ENCODE measurements at regions not wholly inside any gene's neighbourhood (a gene's known extent, or its start where the extent isn't known, plus 50 kb on each side); places are given as distances from the start of the nearest gene placed in this dataset.

- Histone ChIP-seq H3K4me3 (ENCODE audit: severe bottlenecking) (no peak overlapping the region), H3K36me3 (ENCODE audit: low read depth) (no peaks in the 10 kb centered on the region), H3K27me3 (ENCODE audit: insufficient read depth, poor library complexity, severe bottlenecking) (no peaks in the 10 kb centered on the region), H3K27ac (ENCODE audit: poor library complexity, severe bottlenecking) (no peak overlapping the region), H3K9me3 (ENCODE audit: severe bottlenecking) (no peaks in the 10 kb centered on the region), H3K4me1 (ENCODE audit: insufficient read depth, poor library complexity, severe bottlenecking) (no peaks in the 10 kb centered on the region)
- DNase-seq (ENCODE audit: low spot score) = no peak
- TF ChIP-seq, protein P1, sequence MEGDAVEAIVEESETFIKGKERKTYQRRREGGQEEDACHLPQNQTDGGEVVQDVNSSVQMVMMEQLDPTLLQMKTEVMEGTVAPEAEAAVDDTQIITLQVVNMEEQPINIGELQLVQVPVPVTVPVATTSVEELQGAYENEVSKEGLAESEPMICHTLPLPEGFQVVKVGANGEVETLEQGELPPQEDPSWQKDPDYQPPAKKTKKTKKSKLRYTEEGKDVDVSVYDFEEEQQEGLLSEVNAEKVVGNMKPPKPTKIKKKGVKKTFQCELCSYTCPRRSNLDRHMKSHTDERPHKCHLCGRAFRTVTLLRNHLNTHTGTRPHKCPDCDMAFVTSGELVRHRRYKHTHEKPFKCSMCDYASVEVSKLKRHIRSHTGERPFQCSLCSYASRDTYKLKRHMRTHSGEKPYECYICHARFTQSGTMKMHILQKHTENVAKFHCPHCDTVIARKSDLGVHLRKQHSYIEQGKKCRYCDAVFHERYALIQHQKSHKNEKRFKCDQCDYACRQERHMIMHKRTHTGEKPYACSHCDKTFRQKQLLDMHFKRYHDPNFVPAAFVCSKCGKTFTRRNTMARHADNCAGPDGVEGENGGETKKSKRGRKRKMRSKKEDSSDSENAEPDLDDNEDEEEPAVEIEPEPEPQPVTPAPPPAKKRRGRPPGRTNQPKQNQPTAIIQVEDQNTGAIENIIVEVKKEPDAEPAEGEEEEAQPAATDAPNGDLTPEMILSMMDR (IDR thresholded peaks at IDR 0.05; ENCODE audit: poor library complexity, severe bottlenecking) = no peak
- no peak for ATAC-seq (ENCODE audit: low read depth)
Observed at GRCh38 chr2:204033611-204034495, 97.3 kb downstream of the ICOS start.

DNA sequence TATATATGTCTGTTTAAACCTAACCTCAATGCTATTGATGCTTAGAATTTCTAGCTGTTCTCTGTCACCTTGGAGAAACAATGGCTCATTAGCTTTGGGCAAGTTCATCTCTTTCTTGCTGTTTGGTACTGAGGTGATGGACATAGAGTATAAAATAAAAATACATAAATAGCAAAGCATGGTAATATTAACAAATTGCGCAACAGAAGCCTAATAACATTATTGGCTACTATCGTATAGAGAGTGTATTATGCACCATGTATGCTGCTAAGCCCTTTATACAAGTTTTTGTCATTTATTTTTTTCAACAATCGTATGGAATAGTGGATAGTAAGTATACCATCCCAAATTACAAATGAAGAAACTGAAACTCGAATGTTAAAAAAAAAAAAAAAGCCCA lies 100.1 kb downstream of the ICOS start:
- DNase-seq (ENCODE audit: low spot score) (no peak), ATAC-seq (ENCODE audit: low read depth) (no peak)
- no peaks in the 10 kb centered on the region for H3K36me3 ChIP-seq (ENCODE audit: low read depth)

DNA sequence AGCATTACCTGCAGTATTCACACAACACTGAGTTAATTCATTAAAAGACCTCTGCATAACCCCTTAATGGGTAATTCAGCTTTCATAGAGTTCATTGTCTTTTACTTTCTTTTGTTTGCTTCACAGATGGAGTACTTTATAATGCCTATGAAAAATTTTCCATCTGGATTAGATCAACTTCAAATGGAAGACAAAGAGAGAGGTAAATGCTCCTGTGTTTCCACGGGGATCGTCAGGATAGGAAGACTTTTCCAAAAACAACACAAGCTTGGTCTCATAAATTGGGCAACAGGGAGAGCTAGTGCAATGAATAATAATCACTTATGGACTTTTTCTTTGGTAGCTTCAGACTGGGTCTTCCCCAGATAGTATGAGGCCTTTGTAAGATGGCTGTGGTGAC lies 100.7 kb downstream of the ICOS start:
- DNase-seq (ENCODE audit: low spot score) (no peak), ATAC-seq (ENCODE audit: low read depth) (no peak)
- TF ChIP-seq, protein P1 (IDR thresholded peaks at IDR 0.05; ENCODE audit: poor library complexity, severe bottlenecking) = no peak
- no peaks in the 10 kb centered on the region for H3K9me3 ChIP-seq (ENCODE audit: severe bottlenecking)
- no peaks in the 10 kb centered on the region for H3K36me3 ChIP-seq (ENCODE audit: low read depth)
- H3K4me3 ChIP-seq (ENCODE audit: severe bottlenecking) = no peak overlapping the region
- no peaks in the 10 kb centered on the region for H3K27me3 ChIP-seq (ENCODE audit: insufficient read depth, poor library complexity, severe bottlenecking)
- H3K27ac ChIP-seq (ENCODE audit: poor library complexity, severe bottlenecking) = no peak overlapping the region
- no peaks in the 10 kb centered on the region for H3K4me1 ChIP-seq (ENCODE audit: insufficient read depth, poor library complexity, severe bottlenecking)

More for the DNA sequence above, 100.1 kb downstream of the ICOS start:
- no peak overlapping the region for H3K4me3 ChIP-seq (ENCODE audit: severe bottlenecking)
- no peaks in the 10 kb centered on the region for H3K4me1 ChIP-seq (ENCODE audit: insufficient read depth, poor library complexity, severe bottlenecking)
- H3K9me3 ChIP-seq (ENCODE audit: severe bottlenecking) = no peaks in the 10 kb centered on the region
- no peak overlapping the region for H3K27ac ChIP-seq (ENCODE audit: poor library complexity, severe bottlenecking)
- no peaks in the 10 kb centered on the region for H3K27me3 ChIP-seq (ENCODE audit: insufficient read depth, poor library complexity, severe bottlenecking)
- TF ChIP-seq, protein P1 (IDR thresholded peaks at IDR 0.05; ENCODE audit: poor library complexity, severe bottlenecking) = no peak

DNA sequence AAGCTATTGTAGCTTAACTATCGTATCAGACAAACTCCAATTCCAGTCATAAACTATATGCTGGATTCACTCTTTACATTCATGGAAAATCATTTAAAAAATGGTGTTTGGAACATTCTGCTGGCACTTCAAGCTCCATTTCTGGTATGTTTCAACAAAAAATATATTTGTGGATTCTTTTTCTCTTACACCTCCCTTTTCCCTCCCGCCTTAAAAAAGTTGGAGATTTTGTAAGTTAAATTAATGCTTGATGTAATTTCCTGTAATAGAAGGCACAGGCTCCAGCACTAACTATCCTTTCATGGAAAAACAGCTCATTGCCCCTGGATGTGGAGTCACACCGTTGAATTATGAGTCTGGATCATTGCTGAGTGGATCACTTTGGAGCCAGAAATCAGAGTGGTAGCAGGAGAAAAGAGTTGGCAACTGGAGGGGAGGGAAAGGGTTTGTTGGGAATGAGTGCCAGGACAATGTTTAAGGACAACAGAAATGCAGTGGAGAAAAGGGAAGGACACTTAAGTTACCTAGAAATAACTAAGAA lies 102.8 kb downstream of the ICOS start:
- no peaks in the 10 kb centered on the region for H3K4me1 ChIP-seq (ENCODE audit: insufficient read depth, poor library complexity, severe bottlenecking)
- H3K36me3 ChIP-seq (ENCODE audit: low read depth) = no peaks in the 10 kb centered on the region
- H3K27me3 ChIP-seq (ENCODE audit: insufficient read depth, poor library complexity, severe bottlenecking) = no peaks in the 10 kb centered on the region
- TF ChIP-seq, protein P1 (IDR thresholded peaks at IDR 0.05; ENCODE audit: poor library complexity, severe bottlenecking) = no peak
- H3K4me3 ChIP-seq (ENCODE audit: severe bottlenecking) = no peak overlapping the region
- no peaks in the 10 kb centered on the region for H3K9me3 ChIP-seq (ENCODE audit: severe bottlenecking)
- no peak for ATAC-seq (ENCODE audit: low read depth)
- H3K27ac ChIP-seq (ENCODE audit: poor library complexity, severe bottlenecking) = no peak overlapping the region
- no peak for DNase-seq (ENCODE audit: low spot score)

GRCh38 chr2:204040016-204040415 lies 103.5 kb downstream of the ICOS start:
- DNase-seq (ENCODE audit: low spot score) = no peak
- ATAC-seq (ENCODE audit: low read depth) = no peak
- Histone ChIP-seq H3K36me3 (ENCODE audit: low read depth) (no peaks in the 10 kb centered on the region), H3K9me3 (ENCODE audit: severe bottlenecking) (no peaks in the 10 kb centered on the region), H3K4me3 (ENCODE audit: severe bottlenecking) (no peak overlapping the region), H3K27ac (ENCODE audit: poor library complexity, severe bottlenecking) (no peak overlapping the region), H3K27me3 (ENCODE audit: insufficient read depth, poor library complexity, severe bottlenecking) (no peaks in the 10 kb centered on the region), H3K4me1 (ENCODE audit: insufficient read depth, poor library complexity, severe bottlenecking) (no peaks in the 10 kb centered on the region)
- TF ChIP-seq, protein P1 (IDR thresholded peaks at IDR 0.05; ENCODE audit: poor library complexity, severe bottlenecking) = no peak

Measured in RWPE2 (cell line).